Kasumi-1 (cell line): ENCODE measurements at regions not wholly inside any gene's neighbourhood (a gene's known extent, or its start where the extent isn't known, plus 50 kb on each side); places are given as distances from the start of the nearest gene placed in this dataset.

Source experiments
- DNase-seq, 2 experiments: peaks; one replicate each; lab custom pipeline; 2025; lab: John Stamatoyannopoulos, UW

DNA sequence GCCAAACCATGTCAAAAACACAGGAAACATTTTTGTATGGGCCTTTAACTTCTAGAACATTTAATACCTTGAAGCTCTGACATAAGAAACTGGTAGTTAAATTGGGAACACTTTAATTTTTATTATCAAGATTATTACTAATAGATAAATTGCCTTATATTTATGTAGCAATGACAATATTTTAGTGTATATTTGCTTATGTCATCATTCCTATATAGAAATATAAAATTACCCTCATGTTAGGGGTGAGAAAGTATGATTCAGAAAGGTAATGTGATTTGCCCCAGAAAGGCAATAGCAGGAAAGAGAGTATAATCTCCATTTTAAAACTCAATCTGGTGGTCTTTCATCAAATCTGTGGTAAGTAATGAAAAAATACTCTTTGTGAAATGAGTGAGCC is 147.4 kb downstream of the IL15 start:
- DNase-seq: no peak

DNA sequence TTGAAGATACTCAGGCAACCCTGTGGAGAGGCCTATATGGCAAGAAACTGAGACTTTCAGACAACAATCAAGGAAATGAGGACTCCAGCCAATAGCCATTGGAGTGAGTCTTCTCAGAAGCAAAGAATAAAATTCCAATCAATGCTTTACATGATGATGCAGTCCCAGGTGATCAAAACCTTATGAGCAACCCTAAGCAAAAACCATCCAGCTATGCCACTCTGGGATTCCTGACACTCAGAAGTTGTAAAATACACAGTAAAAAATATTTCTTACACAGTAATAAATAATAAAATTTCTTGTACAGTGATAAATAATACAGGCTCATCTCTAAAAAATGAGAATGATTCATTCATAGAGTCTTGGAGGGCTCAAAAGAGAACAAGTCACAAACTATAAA is 150.6 kb downstream of the IL15 start:
- DNase-seq: no peak

DNA sequence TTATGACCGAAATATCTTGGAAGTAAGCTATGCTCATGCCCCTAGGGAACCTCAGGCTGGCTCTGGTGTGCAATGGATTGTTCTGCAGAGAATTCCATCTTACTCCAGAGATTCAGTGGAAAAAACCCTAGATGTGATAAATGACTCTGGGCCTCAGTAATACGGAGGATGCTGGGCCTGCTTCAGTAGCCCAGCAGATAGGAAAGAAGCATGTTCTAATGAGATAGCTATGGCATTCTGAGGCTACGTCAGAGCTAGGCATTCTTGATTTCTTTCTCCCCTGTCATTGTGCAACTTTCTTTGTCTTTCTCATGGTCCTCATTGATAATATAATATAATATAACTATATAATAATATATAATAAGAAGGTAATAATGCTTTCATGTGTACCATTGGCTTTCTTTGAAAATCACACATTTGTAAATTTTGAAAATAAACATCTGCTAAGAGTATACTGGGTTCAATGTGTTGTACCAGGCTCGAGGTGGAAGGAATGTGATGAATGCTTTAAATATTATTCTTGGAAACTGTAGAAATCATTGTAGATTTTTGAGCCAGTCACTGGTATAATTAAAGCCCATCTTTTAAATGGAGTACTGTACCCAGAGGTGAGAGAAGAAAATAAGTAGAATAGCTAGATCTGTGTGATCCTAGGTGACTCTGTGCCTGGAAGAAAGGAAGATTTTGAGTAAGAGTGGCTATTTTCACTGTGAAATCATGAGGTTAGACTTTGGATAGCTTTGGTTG is 152.0 kb downstream of the IL15 start:
- DNase-seq: no peak

DNA sequence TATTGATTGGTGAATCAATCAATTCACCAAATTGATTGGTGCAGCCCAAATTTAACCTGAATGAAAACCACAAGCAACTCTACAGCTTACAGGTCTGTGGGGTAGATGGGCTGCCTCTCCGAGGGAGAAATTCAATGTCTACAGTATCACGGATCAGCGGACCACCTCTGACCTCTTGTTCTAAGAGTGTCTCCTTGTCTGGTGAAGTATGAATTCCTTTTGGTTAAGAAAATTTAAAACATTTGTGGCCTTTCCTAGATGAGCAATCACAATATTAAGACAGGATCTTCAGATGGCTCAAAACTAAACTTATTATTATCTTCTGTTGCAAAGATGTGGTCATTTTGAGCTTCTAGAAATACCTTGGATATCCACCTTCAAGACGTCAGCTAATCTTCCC is 153.3 kb downstream of the IL15 start:
- DNase-seq: no peak

GRCh38 chr4:141792164-141792563 is 155.8 kb downstream of the IL15 start:
- no peak for DNase-seq

- no peak for DNase-seq
Measured at GRCh38 chr4:141797966-141798365, 161.6 kb downstream of the IL15 start.

GRCh38 chr4:141801558-141801957 is 165.2 kb downstream of the IL15 start:
- DNase-seq: no peak

GRCh38 chr4:141802333-141802732 is 165.9 kb downstream of the IL15 start:
- no peak for DNase-seq

GRCh38 chr4:141804836-141805235 is 168.5 kb downstream of the IL15 start:
- no peak for DNase-seq

DNA sequence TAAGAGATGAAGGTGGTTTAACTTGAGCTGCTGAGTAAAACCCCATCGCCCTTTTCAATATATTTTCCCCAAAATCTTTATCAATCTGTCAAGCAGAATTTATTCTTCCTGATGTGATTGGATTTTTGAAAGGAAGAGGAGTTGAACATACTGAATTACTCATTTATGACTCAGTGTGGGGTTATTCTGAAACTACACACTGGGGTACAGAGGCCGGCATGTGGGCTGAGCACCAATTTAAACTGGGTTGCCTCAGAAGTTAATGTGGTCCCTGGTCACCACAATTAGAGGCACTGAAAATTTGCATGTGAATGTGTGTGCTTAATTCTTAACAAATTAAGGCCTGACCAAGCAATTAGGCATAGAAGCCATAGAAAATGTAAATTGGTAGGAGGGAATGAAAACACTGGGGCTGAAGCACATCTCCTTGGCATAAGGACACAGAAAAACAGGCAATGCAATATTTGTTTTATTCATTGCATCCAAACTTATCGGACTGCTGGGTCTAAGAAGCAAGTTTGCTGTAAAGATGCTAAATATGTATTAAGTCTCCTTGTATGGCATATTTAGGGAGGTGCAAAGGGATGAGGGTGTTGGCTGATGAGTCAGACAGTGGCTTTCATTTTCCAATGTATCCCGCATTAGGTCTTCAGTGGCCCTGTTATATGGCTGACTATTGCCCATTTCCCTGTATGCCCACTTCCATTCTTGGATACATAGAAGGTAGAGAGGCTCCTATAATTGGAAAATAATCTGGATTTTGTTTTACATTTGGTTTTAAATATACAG is 170.9 kb downstream of the IL15 start:
- no peak for DNase-seq

DNA sequence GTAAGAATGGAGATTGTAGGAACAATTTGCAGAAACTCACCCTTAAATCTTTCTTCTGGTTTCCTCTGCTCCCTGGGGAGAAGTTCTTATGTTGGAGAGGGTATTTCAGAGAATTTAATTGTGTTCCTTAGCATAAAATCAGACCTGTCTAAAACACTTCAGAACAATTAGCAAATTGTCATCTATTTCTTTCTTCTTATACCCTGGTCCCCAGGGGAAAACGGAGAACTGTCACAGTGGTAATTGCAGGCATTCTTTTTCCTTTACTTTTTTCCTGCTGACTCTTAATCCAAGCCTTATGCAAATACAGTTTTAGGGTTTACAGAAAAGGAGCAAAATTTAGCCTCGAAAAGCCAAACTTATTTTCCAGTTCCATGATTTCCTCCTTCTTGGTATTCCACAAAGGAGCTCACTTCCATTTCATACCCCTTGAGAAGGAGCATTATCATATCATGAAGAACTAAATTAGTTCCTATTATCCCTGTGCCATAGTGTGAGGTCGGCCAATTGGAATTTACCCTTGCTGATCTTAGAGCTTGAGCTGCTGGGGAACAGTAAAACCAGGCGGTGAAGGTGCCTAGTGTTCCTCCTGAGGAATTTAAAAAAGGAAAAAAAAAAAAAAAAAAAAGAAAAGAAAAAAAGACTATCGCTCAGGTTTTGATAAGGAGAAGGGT is 173.8 kb downstream of the IL15 start:
- no peak for DNase-seq

- DNase-seq: no peak
Measured at GRCh38 chr4:141810712-141811375, 174.5 kb downstream of the IL15 start.

DNA sequence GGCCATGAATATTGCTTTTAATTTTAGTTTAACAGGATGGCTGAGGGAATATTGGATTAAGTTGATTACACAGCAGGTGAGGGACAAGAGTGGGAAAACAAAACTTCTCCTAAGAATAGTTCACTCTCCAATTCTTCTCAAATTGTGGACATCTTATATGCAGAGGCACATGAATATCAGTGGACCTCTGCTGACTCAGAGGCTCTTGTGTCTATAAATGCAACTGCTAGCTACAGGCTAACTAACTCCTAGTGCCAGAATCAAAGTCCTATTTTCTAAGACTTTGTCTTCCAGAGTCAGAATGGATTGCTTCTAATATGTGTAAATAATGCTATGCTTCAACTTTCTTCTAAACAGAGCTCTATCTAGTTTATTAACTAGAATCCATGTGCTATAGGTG is 175.8 kb downstream of the IL15 start:
- no peak for DNase-seq

GRCh38 chr4:141814499-141814898 is 178.1 kb downstream of the IL15 start:
- DNase-seq: no peak

- no peak for DNase-seq
Measured at GRCh38 chr4:141815646-141816045, 179.3 kb downstream of the IL15 start.

GRCh38 chr4:141826260-141826659 is 189.9 kb downstream of the IL15 start:
- no peak for DNase-seq

DNA sequence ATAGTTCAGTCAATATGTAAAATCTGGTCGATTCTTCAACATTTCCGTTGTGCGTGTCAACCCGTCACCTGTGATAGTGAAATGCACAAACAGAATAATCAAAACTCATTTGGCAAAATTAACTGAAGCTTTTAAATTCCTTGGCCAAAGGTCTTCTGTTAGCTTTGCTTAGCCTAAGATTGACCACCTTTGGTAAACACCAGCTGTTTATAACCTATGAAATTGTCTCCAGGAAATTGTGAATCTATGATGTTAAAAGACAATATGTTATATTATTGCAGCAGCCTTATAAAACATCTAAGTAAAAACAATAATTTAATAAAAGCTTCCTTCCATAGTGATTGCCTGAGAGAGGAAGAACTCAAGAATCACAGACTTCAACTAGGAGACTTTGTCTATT is 196.8 kb downstream of the IL15 start:
- DNase-seq: no peak

DNA sequence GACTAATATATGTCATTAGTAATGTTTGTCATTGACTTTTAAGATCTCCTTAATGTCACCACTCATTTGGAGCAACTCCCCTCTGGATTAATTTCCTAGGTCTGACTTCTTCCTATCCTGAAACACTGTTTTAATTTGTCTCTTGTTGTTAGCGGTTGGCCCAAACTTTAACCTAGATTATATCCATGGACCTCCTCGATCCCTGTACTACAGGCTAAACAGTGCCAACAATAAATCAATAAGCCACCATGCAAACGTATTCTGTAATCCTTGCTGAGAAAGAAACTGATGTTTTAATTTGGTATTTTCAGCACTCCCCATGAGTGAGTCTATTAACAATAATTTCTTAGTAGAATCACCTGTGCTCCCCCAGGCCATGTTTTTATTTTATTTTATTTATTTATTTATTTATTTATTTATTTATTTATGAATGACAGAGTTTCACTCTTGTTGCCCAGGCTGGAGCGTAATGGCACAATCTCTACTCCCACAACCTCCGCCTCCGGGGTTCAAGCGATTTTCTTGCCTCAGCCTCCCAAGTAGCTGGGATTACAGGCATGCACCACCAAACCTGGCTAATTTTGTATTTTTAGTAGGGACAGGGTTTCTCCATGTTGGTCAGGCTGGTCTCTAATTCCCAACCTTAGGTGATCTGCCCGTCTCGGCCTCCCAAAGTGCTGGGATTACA is 204.1 kb downstream of the IL15 start:
- DNase-seq: no peak

GRCh38 chr4:141843136-141843535 is 206.8 kb downstream of the IL15 start:
- peak in 1 of 2 experiments; percentile 2 for DNase-seq

DNA sequence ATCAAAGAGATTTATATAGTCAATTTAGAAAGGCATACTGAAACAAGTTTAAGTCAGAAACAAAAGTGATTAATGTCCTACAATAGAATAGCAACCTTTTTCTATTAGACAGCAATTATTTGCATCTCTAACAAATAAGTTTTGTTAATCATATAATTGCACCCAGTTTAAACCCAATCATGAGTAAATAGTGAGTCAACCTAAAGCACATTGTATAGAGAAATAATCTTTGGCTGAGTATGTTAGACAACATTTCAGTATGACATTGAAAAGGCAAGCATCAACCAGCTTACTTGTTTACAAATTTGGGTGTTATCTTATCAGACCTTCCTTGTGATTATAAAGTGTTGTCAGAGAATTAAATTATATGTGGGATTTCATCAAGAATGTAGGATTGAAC is 209.5 kb downstream of the IL15 start:
- DNase-seq: no peak

- DNase-seq: no peak
Measured at GRCh38 chr4:141849367-141849766, 213.0 kb downstream of the IL15 start.

GRCh38 chr4:141849778-141850177 is 213.4 kb downstream of the IL15 start:
- DNase-seq: no peak
